Keratinocyte (primary cell): ENCODE measurements at regions not wholly inside any gene's neighbourhood (a gene's known extent, or its start where the extent isn't known, plus 50 kb on each side); places are given as distances from the start of the nearest gene placed in this dataset.

Source experiments
- EZH2 ChIP-seq: IDR thresholded peaks from one replicate; pipeline ENCODE4 v1.6.1; 2012; ENCODE audit warnings: inconsistent platforms, mild to moderate bottlenecking, low read length, moderate library complexity
- TF ChIP-seq, protein P1 (sequence below), 3 experiments: IDR thresholded peaks in 1 of 3; conservative IDR thresholded peaks in 1 of 3; optimal IDR thresholded peaks in 1 of 3; 2 replicates in 2 of 3; 3 replicates in 1 of 3; pipeline versions ENCODE3 to v1.5.1; 2011; ENCODE audit warnings: low read length in 3 of 3, mild to moderate bottlenecking in 3 of 3, moderate library complexity in 2 of 3, control low read depth in 1 of 3, inconsistent platforms in 1 of 3; ENCODE audit not compliant: insufficient read depth in 2 of 3; ENCODE audit errors: extremely low read depth in 1 of 3

DNA sequence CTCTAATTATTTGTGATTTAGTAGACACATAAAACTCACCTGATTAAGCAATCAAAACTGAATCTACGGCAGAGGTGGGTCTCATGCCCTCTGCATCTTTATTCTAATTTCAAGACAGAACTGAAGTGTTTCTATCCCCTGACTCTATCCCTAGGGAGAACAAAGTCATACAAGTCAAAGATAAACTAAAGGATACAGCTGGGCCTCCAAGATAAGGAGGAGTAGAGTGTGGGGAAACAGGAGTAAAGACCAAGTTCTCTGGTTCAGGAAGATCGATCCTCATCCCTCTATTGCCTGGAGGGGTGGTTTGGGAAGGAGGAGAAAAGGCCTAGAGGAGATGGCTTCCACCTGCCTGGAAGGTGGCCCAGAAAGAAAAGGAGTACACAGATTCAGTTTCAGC, 58.7 kb upstream of the BBX start:
- no peak for TF ChIP-seq EZH2
- TF ChIP-seq, protein P1, sequence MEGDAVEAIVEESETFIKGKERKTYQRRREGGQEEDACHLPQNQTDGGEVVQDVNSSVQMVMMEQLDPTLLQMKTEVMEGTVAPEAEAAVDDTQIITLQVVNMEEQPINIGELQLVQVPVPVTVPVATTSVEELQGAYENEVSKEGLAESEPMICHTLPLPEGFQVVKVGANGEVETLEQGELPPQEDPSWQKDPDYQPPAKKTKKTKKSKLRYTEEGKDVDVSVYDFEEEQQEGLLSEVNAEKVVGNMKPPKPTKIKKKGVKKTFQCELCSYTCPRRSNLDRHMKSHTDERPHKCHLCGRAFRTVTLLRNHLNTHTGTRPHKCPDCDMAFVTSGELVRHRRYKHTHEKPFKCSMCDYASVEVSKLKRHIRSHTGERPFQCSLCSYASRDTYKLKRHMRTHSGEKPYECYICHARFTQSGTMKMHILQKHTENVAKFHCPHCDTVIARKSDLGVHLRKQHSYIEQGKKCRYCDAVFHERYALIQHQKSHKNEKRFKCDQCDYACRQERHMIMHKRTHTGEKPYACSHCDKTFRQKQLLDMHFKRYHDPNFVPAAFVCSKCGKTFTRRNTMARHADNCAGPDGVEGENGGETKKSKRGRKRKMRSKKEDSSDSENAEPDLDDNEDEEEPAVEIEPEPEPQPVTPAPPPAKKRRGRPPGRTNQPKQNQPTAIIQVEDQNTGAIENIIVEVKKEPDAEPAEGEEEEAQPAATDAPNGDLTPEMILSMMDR (optimal IDR thresholded peaks at IDR 0.05 in 1 of 3, IDR thresholded peaks at IDR 0.05 in 1 of 3, conservative IDR thresholded peaks at IDR 0.05 in 1 of 3; ENCODE audit: extremely low read depth in 1 of 3, insufficient read depth in 2 of 3, low read length in 3 of 3), result no peak
